ENCODE measurements at regions not wholly inside any gene's neighbourhood (a gene's known extent, or its start where the extent isn't known, plus 50 kb on each side); places are given as distances from the start of the nearest gene placed in this dataset.

- H3K36me3 Mint-ChIP-seq (ENCODE audit: insufficient read depth in 1 of 3, low read depth in 3 of 3), result no peaks in the 10 kb centered on the region
- Histone ChIP-seq H4K91ac (ENCODE audit: insufficient read length, low read depth, low read length) (no peak overlapping the region), H3K9me3 (ENCODE audit: control insufficient read depth, low read depth, low read length) (no peaks in the 10 kb centered on the region), H2BK120ac (ENCODE audit: low read depth, low read length, poor library complexity, severe bottlenecking) (no peak overlapping the region), H3K79me2 (ENCODE audit: insufficient read depth, low read length) (no peaks in the 10 kb centered on the region), H4K5ac (ENCODE audit: insufficient read length, low read depth, low read length) (no peak overlapping the region), H3K79me1 (ENCODE audit: insufficient read depth, low read depth, low read length, poor library complexity, severe bottlenecking) (no peaks in the 10 kb centered on the region), H4K8ac (replicated peaks; ENCODE audit: insufficient read length, low read depth, low read length) (no peak overlapping the region), H3K23me2 (ENCODE audit: insufficient read length, low read depth, low read length, poor library complexity, severe bottlenecking) (no peaks in the 10 kb centered on the region), H3K9ac (ENCODE audit: extremely low read depth, insufficient read length, low read length) (no peak overlapping the region), H3K4me1 (ENCODE audit: insufficient read depth, low read length) (no peaks in the 10 kb centered on the region), H3K18ac (ENCODE audit: insufficient read length, low read depth, low read length) (no peak overlapping the region), H2BK20ac (ENCODE audit: low read depth, low read length, poor library complexity, severe bottlenecking) (no peak overlapping the region), H3K4ac (ENCODE audit: low read depth, low read length) (no peak overlapping the region), H3T11ph (ENCODE audit: low read length) (no peak overlapping the region), H2AK5ac (ENCODE audit: insufficient read length, low read length) (no peak overlapping the region), H2AFZ (ENCODE audit: low read length) (no peak overlapping the region), H2BK5ac (ENCODE audit: insufficient read length, low read length) (no peak overlapping the region), H3K4me2 (ENCODE audit: insufficient read depth, insufficient read length, low read length) (no peak overlapping the region), H3K27me3 (ENCODE audit: insufficient read depth, low read length) (no peaks in the 10 kb centered on the region), H4K20me1 (ENCODE audit: control insufficient read depth, insufficient read depth, insufficient read length) (no peaks in the 10 kb centered on the region), H3K14ac (ENCODE audit: insufficient read depth, low read length) (no peak overlapping the region), H3K56ac (ENCODE audit: insufficient read length, low read depth, low read length) (no peak overlapping the region), H2BK15ac (ENCODE audit: low read depth, low read length) (no peak overlapping the region), H2BK12ac (ENCODE audit: insufficient read length, low read depth, low read length) (no peak overlapping the region), H3K27ac (ENCODE audit: insufficient read length, low read depth, low read length) (no peak overlapping the region), H3K23ac (ENCODE audit: insufficient read length, low read depth, low read length) (no peak overlapping the region)
- peak overlapping the region in 1 of 3 experiments; percentile 4; a peak in 1 of 7 replicates for H3K27ac Mint-ChIP-seq
- peaks cover 4 to 5% of the 10 kb centered on the region in 2 experiments for H3K4me1 Mint-ChIP-seq
- no CpG with 5 or more reads among the region's 3 CpGs for WGBS (ENCODE audit: extremely low coverage, insufficient read length, low lambda C conversion rate)
- DNase-seq, result no peak
- no peak overlapping the region for H3K4me3 Mint-ChIP-seq
- no peaks in the 10 kb centered on the region; the same call in 1 of the 2 replicates for H3K27me3 Mint-ChIP-seq (ENCODE audit: low read depth)
- no peaks in the 10 kb centered on the region; a peak in 1 of 5 replicates for H3K9me3 Mint-ChIP-seq
- TF ChIP-seq CTCF (conservative IDR thresholded peaks at IDR 0.05), result no peak
Measured at GRCh38 chr11:57937431-57937830, 86.2 kb upstream of the OR9Q1 start.

Measured in H9 (cell line).